ENCODE measurements at regions not wholly inside any gene's neighbourhood (a gene's known extent, or its start where the extent isn't known, plus 50 kb on each side); places are given as distances from the start of the nearest gene placed in this dataset.

GRCh38 chr10:90988802-90989201 is 67.9 kb upstream of the ANKRD1 start:
- TF ChIP-seq CTCF (IDR thresholded peaks at IDR 0.05) = no peak
- no peak for TF ChIP-seq POLR2A (IDR thresholded peaks at IDR 0.05)
- TF ChIP-seq EP300 (IDR thresholded peaks at IDR 0.05) = no peak

Data from ovary (tissue), 3 donors.